Neuronal stem cell (in vitro differentiated cells): ENCODE measurements at regions not wholly inside any gene's neighbourhood (a gene's known extent, or its start where the extent isn't known, plus 50 kb on each side); places are given as distances from the start of the nearest gene placed in this dataset.

Experiments used
- DNase-seq: peaks from one replicate; pipeline ENCODE4 v3.0.0-alpha.2; 2013; ENCODE audit warnings: low spot score
- H2AFZ ChIP-seq: one replicate; pipeline ENCODE4 v1.6.1; 2013; ENCODE audit warnings: mild to moderate bottlenecking, low read length, inconsistent platforms
- H2AK5ac ChIP-seq: 2 replicates; pipeline ENCODE4 v1.6.1; 2013; ENCODE audit warnings: low read depth, mild to moderate bottlenecking, inconsistent platforms, low read length, moderate library complexity, mixed read lengths
- H2BK120ac ChIP-seq: 2 replicates; pipeline ENCODE4 v1.6.1; 2013; ENCODE audit warnings: low read depth, mild to moderate bottlenecking, inconsistent platforms, low read length, moderate library complexity, mixed read lengths
- H2BK12ac ChIP-seq: one replicate; pipeline ENCODE4 v1.6.1; 2013; ENCODE audit warnings: low read length, inconsistent platforms
- H2BK15ac ChIP-seq: 2 replicates; pipeline ENCODE4 v1.6.1; 2013; ENCODE audit warnings: mild to moderate bottlenecking, low read length, inconsistent platforms, mixed read lengths
- H2BK5ac ChIP-seq: one replicate; pipeline ENCODE4 v1.6.1; 2013; ENCODE audit warnings: inconsistent platforms, mild to moderate bottlenecking, low read length, moderate library complexity
- H3K14ac ChIP-seq: one replicate; pipeline ENCODE4 v1.6.1; 2013; ENCODE audit warnings: low read length, inconsistent platforms
- H3K18ac ChIP-seq: 2 replicates; pipeline ENCODE4 v1.6.1; 2013; ENCODE audit warnings: low read length, inconsistent platforms
- H3K23ac ChIP-seq: 2 replicates; pipeline ENCODE4 v1.6.1; 2013; ENCODE audit warnings: low read depth, mild to moderate bottlenecking, mixed read lengths, low read length, inconsistent platforms; ENCODE audit not compliant: poor library complexity
- H3K27ac ChIP-seq: replicated peaks from 3 replicates; pipeline ENCODE4 v1.5.1; 2013; ENCODE audit warnings: low read length, inconsistent platforms
- H3K27me3 ChIP-seq, 3 experiments: 2 replicates each; pipeline ENCODE4 v1.6.1; 2013; ENCODE audit warnings: low read length in 3 of 3, mild to moderate bottlenecking in 2 of 3, inconsistent platforms in 1 of 3, low read depth in 1 of 3, mixed read lengths in 1 of 3, moderate library complexity in 1 of 3; ENCODE audit not compliant: control insufficient read depth in 3 of 3, insufficient read depth in 3 of 3
- H3K36me3 ChIP-seq, 2 donors: replicated peaks in 1 of 2; 2 replicates each; pipeline ENCODE4 v1.6.1; 2013; ENCODE audit warnings: low read length in 2 of 2; ENCODE audit not compliant: control insufficient read depth in 2 of 2, insufficient read depth in 2 of 2
- H3K4ac ChIP-seq: 2 replicates; pipeline ENCODE4 v1.6.1; 2013; ENCODE audit warnings: inconsistent platforms, mild to moderate bottlenecking, low read length, moderate library complexity
- H3K4me1 ChIP-seq, 2 donors: 1 replicate in 1 of 2; 2 replicates in 1 of 2; pipeline ENCODE4 v1.6.1; 2013; ENCODE audit warnings: low read length in 2 of 2, low read depth in 1 of 2; ENCODE audit not compliant: control insufficient read depth in 2 of 2, insufficient read depth in 1 of 2
- H3K4me2 ChIP-seq: one replicate; pipeline ENCODE4 v1.6.1; 2013; ENCODE audit warnings: mild to moderate bottlenecking, low read length, inconsistent platforms; ENCODE audit not compliant: insufficient read depth, poor library complexity, severe bottlenecking
- H3K4me3 ChIP-seq, 2 donors: 2 replicates each; pipeline ENCODE4 v1.5.1; 2013; ENCODE audit warnings: low read length in 2 of 2, mild to moderate bottlenecking in 2 of 2, inconsistent platforms in 1 of 2, moderate library complexity in 1 of 2
- H3K79me1 ChIP-seq: one replicate; pipeline ENCODE4 v1.6.1; 2013; ENCODE audit warnings: low read depth, mild to moderate bottlenecking, inconsistent platforms, low read length, moderate library complexity
- H3K9ac ChIP-seq: one replicate; pipeline ENCODE4 v1.6.1; 2013; ENCODE audit warnings: mild to moderate bottlenecking, low read depth, low read length, inconsistent platforms; ENCODE audit not compliant: poor library complexity
- H3K9me3 ChIP-seq, 2 donors: replicated peaks in 1 of 2; 2 replicates each; pipeline versions ENCODE3 to v1.6.1; 2013; ENCODE audit warnings: low read length in 2 of 2, mild to moderate bottlenecking in 2 of 2, inconsistent platforms in 1 of 2, low read depth in 1 of 2, mixed read lengths in 1 of 2, moderate library complexity in 1 of 2; ENCODE audit not compliant: control insufficient read depth in 2 of 2, insufficient read depth in 1 of 2
- H4K8ac ChIP-seq: one replicate; pipeline ENCODE4 v1.6.1; 2013; ENCODE audit warnings: low read depth, mild to moderate bottlenecking, inconsistent platforms, low read length, moderate library complexity
- H4K91ac ChIP-seq: one replicate; pipeline ENCODE4 v1.6.1; 2013; ENCODE audit warnings: low read length, low read depth, mild to moderate bottlenecking, inconsistent platforms; ENCODE audit not compliant: poor library complexity
- WGBS, 2 donors: extraction: QIAGEN DNeasy Blood & Tissue Kit; methylation state at CpG; one replicate each; pipeline ENCODE4 v1.1.7; 2013; ENCODE audit warnings: missing lambda C conversion rate in 2 of 2, mixed read lengths in 1 of 2; ENCODE audit not compliant: insufficient read length in 2 of 2, insufficient replicate concordance in 1 of 2; ENCODE audit errors: extremely low coverage in 2 of 2; 5-methylcytosine and 5-hydroxymethylcytosine counted together

DNA sequence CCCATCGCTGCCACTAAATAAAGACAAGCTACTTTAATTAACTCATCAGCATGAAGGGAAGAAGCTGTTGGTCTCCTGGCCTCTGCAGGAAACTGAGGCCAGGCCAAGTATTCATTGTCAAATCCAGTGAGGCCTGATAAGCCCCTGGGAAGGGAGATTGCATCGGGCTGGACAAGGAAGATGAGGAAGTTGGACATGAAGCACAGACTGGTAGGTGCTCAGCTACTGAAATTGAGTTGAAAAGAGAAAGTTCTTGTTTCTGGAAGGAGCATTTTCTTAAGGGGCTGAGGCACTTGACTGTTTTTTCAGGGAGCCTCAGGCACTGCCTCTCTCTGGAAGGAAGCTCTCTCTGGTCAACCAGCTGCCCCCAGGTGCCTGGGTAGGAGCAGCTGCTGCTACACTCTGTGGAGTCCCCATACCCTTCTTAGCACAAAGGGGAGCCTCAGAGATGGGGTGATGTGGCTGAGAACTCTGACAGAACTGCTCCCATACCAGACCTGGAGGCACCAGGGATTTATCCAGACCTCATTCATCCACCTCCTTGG lies 90.3 kb upstream of the IKZF1 start:
- no peak overlapping the region for H3K23ac ChIP-seq
- H3K36me3 ChIP-seq, result no peaks in the 10 kb centered on the region
- H2BK15ac ChIP-seq, result no peak overlapping the region
- H2BK5ac ChIP-seq, result no peak overlapping the region
- H3K4me1 ChIP-seq, result no peaks in the 10 kb centered on the region
- H4K91ac ChIP-seq, result no peak overlapping the region
- H2BK12ac ChIP-seq, result no peak overlapping the region
- H3K9me3 ChIP-seq, result no peaks in the 10 kb centered on the region
- no peaks in the 10 kb centered on the region for H3K79me1 ChIP-seq
- no CpG with 5 or more reads among the region's 2 CpGs for WGBS, 2 donors
- H3K4me2 ChIP-seq, result no peak overlapping the region
- H3K27ac ChIP-seq, result no peak overlapping the region
- no peak for DNase-seq
- no peak overlapping the region for H3K9ac ChIP-seq
- H3K4ac ChIP-seq, result no peak overlapping the region
- H4K8ac ChIP-seq, result no peak overlapping the region
- H3K27me3 ChIP-seq, result no peaks in the 10 kb centered on the region
- no peak overlapping the region for H2BK120ac ChIP-seq
- peak overlapping the region; percentile 17 for H3K14ac ChIP-seq
- no peak overlapping the region for H2AFZ ChIP-seq
- H3K18ac ChIP-seq, result no peak overlapping the region
- H3K4me3 ChIP-seq, result no peak overlapping the region
- H2AK5ac ChIP-seq, result no peak overlapping the region

DNA sequence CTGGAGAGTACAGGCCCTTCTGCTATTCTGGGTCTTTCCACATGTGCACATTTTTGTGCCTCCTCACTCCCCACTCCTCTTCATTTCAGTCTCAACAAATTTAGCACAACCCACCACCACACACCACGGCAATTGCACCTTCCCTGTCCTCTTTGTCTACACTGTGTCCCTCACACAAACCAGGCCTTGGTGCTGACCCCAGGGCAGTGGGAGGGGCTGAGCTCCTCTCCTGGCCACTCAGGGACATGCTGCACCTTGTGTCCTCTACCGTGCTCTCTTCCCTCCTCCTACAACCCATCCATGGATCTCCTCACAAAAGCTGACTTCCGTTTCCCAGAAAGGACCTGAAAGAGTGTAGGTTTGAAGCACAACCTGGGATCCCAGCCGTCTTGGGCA lies 90.9 kb upstream of the IKZF1 start:
- Histone ChIP-seq H3K14ac (peak overlapping the region; percentile 56), H3K4me3 (no peak overlapping the region), H2AK5ac (no peak overlapping the region), H3K4me2 (no peak overlapping the region), H3K4ac (no peak overlapping the region), H3K18ac (no peak overlapping the region), H2BK15ac (no peak overlapping the region), H3K27ac (no peak overlapping the region), H3K9ac (no peak overlapping the region), H3K4me1 (no peaks in the 10 kb centered on the region), H3K79me1 (no peaks in the 10 kb centered on the region), H2BK120ac (no peak overlapping the region), H2BK12ac (no peak overlapping the region), H4K8ac (no peak overlapping the region), H2BK5ac (no peak overlapping the region), H3K9me3 (no peaks in the 10 kb centered on the region), H3K23ac (no peak overlapping the region), H2AFZ (no peak overlapping the region), H4K91ac (no peak overlapping the region), H3K36me3 (no peaks in the 10 kb centered on the region), H3K27me3 (no peaks in the 10 kb centered on the region)
- DNase-seq, result no peak
- WGBS, 2 donors, result no CpG with 5 or more reads among the region's 4 CpGs

DNA sequence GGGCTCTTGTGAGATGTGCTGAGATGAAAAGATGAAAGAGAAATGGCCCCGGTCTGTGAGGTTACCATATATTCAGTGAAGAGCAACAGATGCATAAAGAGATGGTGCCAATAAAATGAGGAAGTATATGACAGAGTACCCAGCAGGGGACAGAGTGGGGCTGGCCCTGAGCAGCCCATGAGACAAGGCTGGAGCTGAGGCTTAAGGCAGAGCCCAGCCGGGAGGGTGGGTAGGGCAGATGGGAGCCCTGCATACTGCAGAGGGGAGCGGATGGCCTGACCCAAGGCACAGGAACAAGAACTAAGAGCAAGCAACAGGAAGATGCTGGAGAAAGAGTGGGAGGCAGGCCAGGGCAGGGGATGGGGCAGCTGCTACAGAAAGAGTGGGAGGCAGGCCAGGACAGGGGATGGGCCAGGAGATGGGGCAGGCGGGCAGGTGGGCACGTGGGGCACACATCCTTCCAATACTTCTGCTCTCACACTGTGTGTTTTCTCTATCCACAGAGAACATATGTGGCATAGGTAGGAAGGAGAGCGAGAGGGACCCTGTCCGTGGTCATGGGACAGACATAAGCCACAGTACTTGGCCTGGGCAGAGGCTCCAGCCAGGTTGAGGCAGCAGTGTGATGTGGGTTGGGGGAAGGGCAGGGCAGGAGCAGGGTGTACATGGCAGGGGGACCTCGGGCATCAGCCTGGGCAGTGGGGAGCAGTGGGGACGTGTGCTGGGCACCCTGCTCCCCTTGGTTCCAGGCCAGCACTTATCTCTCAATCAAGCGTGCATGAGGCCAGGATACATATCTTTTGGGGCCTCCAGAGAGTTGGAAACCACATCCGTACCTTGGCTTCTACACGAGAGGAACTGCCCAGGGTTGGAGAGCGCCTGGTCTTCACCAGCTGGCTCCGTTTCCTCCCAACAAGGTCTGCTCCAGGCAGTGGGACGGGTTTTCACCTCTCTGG lies 91.6 kb upstream of the IKZF1 start:
- Histone ChIP-seq H2BK5ac (no peak overlapping the region), H3K23ac (peak overlapping the region; percentile 53), H3K27me3 (no peaks in the 10 kb centered on the region), H3K36me3 (no peaks in the 10 kb centered on the region), H2BK15ac (no peak overlapping the region), H4K91ac (no peak overlapping the region), H3K79me1 (no peaks in the 10 kb centered on the region), H2AK5ac (no peak overlapping the region), H3K4me2 (no peak overlapping the region), H3K9ac (peak overlapping the region; percentile 25), H3K14ac (peak overlapping the region; percentile 56), H4K8ac (no peak overlapping the region), H2AFZ (no peak overlapping the region), H3K18ac (peak overlapping the region; percentile 5), H3K4ac (no peak overlapping the region), H2BK12ac (no peak overlapping the region), H3K9me3 (no peaks in the 10 kb centered on the region), H2BK120ac (peak overlapping the region; percentile 35), H3K4me3 (peak overlapping the region in 1 of 2 donors; percentile 28), H3K27ac (no peak overlapping the region), H3K4me1 (no peaks in the 10 kb centered on the region)
- no peak for DNase-seq
- no CpG with 5 or more reads among the region's 15 CpGs for WGBS, 2 donors

DNA sequence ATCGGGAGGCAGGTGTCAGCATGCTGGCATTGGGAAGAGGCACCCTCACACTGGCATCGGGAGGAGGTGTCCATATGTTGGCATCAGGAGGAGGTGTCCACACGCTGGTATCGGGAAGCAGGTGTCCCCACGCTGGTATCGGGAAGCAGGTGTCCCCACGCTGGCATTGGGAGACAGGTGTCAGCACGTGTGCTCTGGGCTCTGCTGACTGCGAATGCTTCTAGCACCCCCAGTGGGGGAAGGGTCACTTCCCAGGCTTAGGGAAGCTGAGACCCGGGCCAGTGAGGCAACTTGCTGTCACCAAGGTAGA lies 92.5 kb upstream of the IKZF1 start:
- Histone ChIP-seq H2BK120ac (no peak overlapping the region), H2AK5ac (no peak overlapping the region), H2AFZ (no peak overlapping the region), H2BK12ac (no peak overlapping the region), H4K8ac (no peak overlapping the region), H3K79me1 (no peaks in the 10 kb centered on the region), H3K4me2 (no peak overlapping the region), H2BK5ac (no peak overlapping the region), H3K4me3 (peak overlapping the region in 1 of 2 donors; percentile 26), H3K4me1 (no peaks in the 10 kb centered on the region), H4K91ac (no peak overlapping the region), H3K27me3 (no peaks in the 10 kb centered on the region), H3K18ac (peak overlapping the region; percentile 57), H3K9me3 (no peaks in the 10 kb centered on the region), H3K36me3 (no peaks in the 10 kb centered on the region), H3K4ac (no peak overlapping the region), H2BK15ac (no peak overlapping the region), H3K9ac (no peak overlapping the region), H3K27ac (no peak overlapping the region), H3K23ac (peak overlapping the region; percentile 49), H3K14ac (no peak overlapping the region)
- no peak for DNase-seq
- WGBS, 2 donors, result no CpG with 5 or more reads among the region's 10 CpGs
